HG02840 (cell line): ENCODE measurements at regions not wholly inside any gene's neighbourhood (a gene's known extent, or its start where the extent isn't known, plus 50 kb on each side); places are given as distances from the start of the nearest gene placed in this dataset.
"Not testable (repeated sequence)": the region's sequence is repeated elsewhere in the genome, so short reads cannot be mapped to it uniquely, and the experiment has no call there.

ENCODE experiments used
- ATAC-seq: cut with Tn5 transposase; IDR thresholded peaks from one replicate; pipeline ENCODE4 v1.9.1; 2021; ENCODE audit warnings: mild to moderate bottlenecking, moderate library complexity, moderate number of reproducible peaks; ENCODE audit not compliant: unreplicated experiment, low FRiP score

DNA sequence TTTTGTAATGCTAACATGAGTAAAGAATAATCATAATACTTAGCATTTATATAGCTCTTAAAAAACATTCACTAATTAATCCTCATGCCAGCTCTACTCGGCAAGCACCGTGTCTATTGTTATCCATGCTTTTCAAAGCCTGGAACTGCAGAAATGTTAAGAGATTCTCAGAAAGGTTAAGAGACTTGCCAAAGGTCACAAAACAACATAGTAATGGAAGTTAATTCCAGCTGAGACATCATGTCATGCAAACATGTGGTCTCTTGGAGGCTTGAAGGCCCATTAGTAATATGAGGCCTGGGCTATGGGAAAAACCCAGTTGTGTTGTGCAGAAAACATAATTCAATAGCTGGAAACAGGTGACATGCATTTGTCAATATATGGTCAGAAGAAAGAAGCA lies 389.9 kb upstream of the GOT2 start:
- no peak for ATAC-seq

DNA sequence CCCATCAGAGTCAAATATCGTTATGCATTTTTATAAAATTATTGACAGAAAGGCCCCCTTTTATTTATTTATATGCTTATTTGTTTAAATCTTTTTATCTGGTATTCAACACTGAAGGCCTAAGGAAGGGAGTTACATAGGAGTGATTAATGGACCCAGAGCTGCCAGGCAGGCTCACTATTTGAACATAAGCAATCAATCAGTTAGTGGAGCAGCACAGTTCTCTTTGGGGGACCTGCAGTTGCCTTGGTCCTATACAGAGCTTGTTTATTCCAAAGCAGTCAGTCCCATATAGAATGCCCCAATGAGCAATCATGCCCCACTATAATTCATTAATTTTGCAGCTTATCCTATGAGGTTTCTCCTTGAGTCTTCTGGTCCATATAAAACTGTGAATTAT lies 389.4 kb upstream of the GOT2 start:
- ATAC-seq: no peak

DNA sequence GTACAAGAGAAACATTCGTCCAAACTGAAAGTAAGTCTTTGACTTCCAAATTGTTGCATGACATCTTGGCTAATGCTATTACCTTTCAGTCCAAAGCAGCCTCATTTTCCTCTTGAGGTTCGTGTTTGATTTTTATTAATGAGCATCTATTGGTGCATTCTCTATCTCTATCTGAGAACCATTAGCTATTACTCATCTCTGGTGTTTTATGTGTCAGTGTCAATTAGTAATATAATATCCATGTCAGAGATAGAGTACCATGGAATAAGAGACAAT lies 388.1 kb upstream of the GOT2 start:
- ATAC-seq: no peak

DNA sequence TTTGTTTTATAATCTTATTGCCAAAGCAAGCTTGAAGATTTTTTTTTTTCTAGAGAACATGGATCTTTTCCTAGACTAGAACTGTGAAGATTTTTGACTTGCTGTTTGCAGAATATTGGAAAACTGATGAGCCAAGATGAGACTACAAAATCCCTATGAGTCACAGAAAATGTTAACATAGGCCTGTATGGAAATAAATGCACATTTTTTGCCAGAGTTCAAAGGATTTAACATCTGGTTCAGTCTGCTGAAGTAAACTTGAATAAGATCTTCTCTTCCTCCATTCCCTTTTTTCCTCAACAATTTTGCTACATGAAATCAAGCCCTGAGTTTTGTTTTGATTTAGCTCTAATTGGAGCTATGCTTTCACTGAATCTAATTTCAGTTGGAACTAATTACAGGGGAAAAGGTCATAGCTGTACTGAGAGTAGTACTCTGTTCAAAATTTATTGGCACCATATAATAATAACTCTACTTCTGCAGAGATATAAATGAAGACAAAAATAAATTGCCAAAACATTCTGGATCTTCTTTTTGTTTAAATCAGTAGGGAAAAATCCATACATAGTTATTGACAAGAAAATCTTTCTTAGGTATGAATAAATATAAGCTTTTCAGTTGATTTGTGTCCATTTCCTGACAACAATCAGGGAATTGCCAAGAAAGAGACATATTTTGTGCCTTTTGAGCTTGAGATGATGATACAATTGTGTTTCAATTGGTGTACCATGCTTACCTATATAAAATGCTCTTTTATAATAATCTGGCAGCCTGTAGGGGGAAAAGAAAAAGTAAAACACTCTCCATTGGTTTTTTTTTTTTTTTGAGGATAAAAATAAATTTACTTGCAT lies 387.5 kb upstream of the GOT2 start:
- ATAC-seq: no peak

DNA sequence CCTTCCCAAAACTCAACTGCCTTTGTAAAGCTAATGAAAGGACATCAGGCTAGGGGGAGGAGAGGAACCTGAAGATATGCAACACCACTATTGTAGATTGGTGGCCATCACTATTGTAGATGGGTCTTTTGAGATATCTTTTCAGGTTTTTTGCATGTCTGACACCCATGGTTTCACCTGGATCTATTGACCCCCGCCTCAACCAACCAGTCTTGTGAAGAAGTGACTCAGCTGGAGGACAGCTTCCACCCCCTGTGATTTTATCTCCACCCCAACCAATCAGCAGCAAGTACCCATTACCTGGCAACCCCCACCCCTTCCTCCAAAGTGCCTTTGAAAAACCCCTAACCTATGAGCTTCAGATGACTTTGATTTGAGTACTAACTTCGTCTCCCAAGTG lies 382.6 kb upstream of the GOT2 start:
- no peak for ATAC-seq

DNA sequence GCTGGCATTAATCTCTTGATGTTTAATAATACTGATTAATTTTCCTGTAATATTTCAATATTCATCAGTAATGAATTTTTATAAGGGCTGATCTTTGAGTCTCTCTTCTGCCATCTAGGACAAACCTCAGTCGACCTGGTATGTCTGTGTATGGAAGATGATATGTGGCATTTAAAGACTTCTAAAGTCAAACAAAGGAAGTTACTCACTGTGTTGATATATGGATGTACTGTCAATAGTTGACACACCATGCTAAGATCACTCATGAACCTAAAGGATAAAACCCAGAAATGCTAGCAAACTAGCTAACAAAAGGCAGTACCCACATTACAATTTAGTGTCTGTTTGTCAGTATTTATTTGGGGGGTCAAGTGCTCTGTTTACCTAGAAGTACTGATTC lies 380.7 kb upstream of the GOT2 start:
- no peak for ATAC-seq

DNA sequence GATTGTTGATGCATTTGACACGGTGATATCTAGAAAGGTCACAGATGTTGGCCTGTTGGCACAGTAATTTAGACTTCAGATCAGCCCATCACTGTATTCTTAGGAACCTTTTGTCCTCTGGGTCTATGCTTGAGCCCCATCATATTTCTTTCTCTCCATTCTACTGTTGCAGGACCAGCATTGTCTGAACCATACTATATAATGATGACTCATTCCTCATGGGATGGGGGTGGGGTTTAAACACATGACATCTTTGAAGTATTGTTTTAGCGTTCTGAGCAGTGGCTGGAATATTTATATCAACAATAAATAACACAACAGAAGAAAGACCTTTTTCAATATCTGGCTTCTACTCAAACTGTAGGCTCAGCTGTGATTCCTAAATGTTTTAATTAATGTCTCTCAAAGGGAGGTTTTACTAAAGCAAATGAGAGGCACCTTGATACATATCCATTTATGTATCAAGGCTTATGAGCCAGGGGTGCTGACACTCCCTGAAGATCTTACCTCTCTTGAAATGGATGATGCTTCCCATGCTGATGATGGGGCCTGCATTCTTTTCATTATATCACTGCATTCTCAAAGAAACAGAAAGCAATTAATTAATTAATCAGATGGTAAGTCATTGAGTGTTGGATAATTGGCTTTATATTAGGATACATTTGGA lies 379.0 kb upstream of the GOT2 start:
- ATAC-seq: no peak

DNA sequence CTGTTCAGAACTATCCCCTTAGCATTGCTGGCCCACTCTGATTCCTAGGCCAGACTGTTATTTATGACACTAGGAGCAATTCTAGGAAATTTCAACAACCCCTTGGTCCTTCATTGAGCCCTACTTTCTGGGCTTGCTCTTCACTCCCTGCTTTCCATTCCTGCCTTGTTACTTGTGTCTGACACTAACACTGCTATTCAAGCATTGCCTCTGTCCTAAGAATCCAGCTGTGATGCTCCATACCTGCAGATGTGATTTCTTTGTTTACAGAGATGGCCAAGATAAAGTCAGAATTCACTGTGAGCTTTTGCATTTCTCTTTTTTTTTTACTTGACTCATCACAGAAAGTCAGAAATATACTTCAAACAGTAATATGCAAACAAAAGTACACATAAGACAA lies 377.2 kb upstream of the GOT2 start:
- ATAC-seq: no peak

DNA sequence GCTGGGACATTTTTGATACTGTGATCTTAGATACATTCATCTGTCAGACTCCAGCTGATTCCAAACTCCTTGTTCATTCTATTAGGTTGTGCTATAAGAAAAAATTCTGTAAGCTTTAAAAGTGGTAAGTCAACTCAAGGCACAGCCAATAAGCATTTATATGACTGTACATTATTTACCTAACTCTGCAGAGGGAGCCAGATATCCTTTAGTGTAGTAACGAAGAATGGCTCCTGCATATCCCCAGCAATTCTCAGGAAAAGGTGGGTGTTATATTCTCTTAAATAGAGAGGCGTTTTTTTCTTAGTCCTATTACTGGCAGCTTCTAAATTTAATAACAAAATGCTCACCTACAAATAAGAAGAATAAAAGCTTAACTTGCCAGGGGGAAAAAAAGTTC lies 374.3 kb upstream of the GOT2 start:
- no peak for ATAC-seq

DNA sequence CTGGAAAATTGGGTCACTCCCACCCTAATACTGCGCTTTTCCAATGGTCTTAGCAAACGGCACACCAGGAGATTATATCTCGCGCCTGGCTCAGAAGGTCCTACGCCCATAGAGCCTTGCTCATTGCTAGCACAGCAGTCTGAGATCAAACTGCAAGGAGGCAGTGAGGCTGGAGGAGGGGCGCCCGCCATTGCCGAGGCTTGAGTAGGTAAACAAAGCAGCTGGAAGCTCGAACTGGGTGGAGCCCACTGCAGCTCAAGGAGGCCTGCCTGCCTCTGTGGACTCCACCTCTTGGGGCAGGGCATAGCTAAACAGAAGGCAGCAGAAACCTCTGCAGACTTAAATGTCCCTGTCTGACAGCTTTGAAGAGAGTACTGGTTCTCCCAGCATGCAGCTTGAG lies 362.6 kb upstream of the GOT2 start:
- ATAC-seq: not testable (repeated sequence)

DNA sequence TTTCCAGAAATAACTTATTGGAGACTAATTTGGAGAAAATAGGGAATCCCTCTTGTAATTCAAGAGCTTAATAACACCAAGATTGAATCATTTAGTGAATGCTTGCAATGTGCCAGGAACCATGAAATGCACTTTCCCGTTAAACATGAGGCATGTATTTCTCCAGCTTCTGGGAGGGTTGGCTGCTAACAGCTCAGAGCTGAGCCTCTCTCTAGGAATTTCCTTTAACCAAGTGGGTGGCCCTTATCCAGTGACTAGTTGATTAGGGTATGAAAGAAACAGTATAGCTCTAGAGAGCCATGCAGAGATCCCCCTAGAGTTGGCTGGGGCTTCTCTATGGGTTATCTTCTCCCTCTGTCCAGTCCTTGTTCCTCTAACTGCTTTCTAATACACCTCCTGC lies 356.4 kb upstream of the GOT2 start:
- no peak for ATAC-seq

DNA sequence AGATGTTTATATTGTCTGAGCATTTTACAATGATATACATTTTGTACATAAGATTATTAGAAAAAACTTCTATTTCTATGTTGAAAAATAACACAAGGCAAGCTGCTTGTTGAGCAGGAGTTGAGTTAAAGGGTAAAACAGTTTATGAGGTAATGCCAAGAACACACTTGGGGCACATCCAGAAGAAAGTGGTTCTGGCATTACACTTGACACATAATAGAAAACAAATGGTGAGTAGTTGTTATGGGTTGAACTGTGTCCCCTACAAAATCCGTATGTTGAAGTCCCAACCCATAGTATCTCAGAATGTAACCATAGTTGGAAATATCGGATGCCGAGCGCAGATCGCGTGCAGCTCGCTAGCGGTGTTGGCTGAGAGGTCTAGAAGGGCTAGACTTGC lies 354.3 kb upstream of the GOT2 start:
- no peak for ATAC-seq

DNA sequence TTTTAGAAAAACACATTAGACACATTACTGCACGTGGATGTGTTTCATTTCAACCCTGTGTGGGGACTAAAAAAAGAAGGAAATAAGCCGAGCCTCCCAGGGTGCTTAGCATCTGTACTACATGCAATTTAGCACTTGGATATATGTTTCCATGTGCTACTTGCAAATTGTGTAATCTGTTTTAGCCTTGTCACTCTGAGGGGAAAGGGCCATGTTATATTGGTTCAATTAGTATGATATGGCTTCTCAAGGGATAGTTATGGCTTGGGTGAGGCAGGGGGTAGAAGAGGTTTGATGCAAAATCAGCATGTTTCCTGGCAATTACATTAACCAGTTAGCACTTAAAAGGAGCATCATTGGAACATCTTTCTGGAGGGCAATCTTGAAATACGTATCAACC lies 353.5 kb upstream of the GOT2 start:
- ATAC-seq: no peak

DNA sequence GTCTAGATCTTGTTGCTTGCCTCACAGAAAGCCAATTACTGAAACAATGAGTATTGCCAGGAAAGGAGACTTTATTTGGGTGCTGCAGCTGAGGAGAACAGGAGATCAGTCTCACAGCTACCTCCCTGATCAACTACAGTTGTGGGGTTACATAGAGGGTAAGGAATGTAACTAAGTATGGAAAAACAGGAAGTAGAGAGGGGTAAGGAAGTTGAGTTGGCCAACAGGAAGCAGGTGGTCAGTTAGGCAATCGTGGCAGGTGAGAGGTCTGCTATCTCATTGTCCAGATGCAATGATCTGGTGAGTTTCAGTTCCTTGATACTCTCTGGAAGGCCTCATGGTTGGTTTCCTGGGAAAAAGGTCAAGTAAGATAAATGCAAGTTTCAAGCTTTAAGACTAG lies 333.1 kb upstream of the GOT2 start:
- ATAC-seq: no peak

DNA sequence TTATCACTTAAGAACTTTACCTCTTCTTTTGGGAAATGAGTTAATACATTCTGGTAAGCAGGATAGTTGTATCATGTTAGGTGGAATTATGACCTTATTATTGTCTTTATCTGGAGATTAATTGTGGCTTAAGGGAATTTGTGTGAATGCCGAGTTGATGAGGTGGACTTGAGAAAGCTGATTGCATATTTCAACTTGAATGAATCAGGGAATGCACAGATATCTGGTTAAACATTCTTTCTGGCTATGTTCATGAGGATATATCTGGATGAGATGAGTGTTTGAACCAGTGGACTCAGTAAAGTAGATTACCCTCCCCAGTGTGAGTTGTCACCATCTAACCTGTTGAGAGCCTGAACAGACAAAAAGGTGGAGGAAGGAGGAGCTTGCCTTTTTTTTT lies 326.1 kb upstream of the GOT2 start:
- no peak for ATAC-seq

DNA sequence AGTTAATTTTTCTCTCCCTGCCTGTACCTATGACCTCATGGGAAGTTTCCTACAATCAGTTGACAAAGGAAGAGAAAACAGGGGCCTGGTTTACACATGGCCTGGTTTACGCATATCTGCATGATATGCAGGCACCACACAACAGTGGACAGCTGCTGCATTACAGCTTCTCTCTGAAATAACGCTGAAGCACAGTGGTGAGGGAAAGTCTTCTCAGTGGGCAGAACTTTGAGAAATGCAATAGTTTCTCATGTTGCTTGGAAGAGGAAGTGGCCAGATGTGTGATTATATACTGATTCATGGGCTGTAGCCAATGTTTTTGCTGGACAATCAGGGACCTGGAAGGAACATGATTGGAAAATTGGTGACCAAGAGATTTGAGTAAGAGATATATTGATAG lies 324.1 kb upstream of the GOT2 start:
- ATAC-seq: no peak

DNA sequence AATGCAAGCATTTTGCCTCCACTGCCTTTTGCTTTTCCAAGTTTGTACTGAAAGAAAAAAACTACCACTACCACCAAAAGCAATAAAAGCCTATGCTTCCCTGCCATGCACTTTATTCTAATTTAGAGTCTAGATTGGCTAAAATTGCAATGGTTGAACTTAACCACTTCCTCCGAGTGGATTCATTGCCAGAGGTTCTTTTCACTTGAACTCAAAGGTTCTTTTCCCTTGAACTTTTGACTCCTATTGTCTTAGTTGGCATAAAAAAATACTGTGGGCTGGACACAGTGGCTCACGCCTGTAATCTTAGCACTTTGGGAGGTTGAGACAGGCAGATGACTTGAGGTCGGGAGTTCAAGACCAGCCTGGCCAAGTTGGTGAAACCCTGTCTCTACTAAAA lies 319.8 kb upstream of the GOT2 start:
- no peak for ATAC-seq

DNA sequence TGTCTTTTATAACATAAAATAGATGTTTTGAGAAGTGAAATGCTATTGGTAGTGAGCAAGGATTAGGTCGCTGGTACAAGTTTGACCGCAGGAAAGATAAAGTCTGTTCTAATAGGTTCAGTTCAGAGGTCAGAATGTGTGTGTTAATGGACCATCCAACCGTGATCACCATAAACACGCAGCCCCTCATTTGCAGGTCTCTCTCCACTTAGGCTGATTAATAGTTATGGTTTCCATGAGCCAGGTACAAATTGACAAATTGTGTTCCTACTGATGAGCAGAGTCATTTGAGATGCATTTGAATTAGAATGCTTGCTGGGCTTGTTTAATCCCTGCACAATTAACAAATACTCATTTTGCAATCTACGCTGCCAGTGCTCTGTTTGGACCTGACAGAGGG lies 318.1 kb upstream of the GOT2 start:
- ATAC-seq: no peak

DNA sequence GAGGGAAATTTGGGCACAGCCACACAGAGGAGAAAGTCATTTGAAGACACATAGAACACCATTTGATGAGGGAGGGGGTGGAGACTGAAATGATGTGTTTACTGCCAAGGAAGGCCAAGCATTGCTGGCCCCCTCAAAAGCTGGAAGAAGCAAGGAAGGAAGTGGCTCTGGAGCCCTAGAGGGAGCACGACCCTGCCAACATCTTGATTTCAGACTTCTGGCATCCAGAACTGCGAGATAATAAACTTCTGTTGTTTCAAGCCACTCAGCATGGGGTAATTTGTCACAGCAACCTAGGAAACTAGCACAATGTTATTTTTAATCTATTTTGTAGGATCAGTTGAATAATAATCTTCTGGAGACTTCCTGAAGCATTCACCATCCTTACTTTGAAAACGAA lies 314.8 kb upstream of the GOT2 start:
- ATAC-seq: no peak

DNA sequence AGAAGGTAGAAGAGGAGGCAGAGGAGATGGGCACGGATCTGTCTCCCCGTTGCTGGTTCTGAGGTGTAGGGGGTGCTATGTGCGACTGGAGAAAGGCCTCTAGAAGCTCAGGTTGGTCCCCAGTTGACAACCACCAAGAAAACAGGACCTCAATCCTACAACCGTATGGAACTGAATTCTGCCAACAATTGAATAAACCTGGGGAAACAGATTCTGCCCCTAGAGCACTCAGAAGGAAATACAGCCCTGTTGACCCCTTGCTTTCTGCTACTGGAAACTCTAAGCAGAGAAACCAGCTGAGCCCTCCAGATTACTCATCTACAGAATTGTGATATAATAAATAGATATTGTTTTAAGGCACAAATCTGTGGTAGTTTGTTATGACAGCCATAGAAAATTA lies 313.0 kb upstream of the GOT2 start:
- no peak for ATAC-seq

DNA sequence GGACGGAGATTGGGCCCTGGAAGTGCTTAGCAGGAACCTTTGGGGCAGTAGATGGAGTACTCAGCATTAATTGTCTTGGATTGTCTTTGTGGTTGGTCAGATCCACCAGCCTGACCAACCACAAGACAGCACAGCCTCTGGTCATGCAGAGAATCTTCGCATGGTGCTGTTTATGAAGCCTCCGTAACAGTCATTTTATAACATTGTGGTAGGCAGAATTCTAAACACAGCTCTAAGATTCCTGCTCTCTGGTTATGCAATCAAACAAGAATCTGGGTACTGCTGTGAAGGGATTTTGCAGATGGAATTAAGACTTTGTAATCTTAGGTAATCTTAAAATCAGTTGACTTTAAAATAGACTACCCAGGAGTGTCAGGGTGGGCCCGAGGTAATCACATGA lies 312.2 kb upstream of the GOT2 start:
- ATAC-seq: no peak

DNA sequence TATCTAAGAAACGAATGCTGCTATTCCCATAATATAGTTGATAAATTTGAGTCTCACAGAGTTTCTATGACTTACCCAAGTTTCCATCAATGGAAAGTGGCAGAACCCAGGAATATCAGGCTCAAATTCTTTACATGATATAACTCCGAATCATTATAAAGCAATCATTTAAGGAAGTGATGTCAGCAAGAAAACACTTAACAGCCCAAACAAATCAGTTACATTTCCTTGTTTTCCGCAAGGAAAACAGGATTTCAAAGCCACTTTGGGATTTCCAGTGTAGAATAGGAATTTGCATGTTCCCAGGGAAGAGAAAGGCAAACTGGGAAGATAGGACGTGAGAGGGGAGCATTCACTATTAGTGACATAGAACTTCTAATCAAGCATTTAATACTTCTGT lies 311.4 kb upstream of the GOT2 start:
- ATAC-seq: no peak

DNA sequence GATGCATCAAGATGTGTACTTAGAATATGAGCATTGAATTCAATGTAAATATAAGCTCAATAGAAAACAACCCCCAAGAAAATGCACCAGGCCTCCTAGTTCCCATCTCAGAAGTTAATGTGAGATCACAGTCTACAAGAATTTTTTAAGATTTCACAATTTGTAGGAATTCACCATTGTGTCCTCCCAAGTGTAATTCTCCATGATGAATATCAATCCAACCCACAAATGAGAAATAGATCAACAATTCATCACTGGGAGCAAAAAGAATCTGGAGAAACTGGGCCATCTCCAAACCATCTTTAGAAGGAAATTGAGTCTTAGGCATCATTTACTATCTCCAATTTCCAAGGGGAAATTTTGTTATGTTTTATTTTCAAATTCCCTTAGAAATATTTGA lies 310.5 kb upstream of the GOT2 start:
- ATAC-seq: no peak
